Ovary (tissue), 3 donors: ENCODE measurements at regions not wholly inside any gene's neighbourhood (a gene's known extent, or its start where the extent isn't known, plus 50 kb on each side); places are given as distances from the start of the nearest gene placed in this dataset.

Source experiments
- POLR2A ChIP-seq: fragments of 450-650 bp; IDR thresholded peaks from one replicate; pipeline ENCODE4 v1.6.1; 2017; ENCODE audit warnings: antibody characterized with exemption, mild to moderate bottlenecking, moderate library complexity
- TF ChIP-seq, protein P1 (sequence below), 3 donors: fragments of 450-650 bp in 2 of 3; fragments of 200-600 bp in 1 of 3; IDR thresholded peaks; one replicate each; pipeline versions ENCODE4 v1.5.1 to v1.8.0; 2016 to 2022; ENCODE audit warnings: antibody characterized with exemption in 3 of 3, mild to moderate bottlenecking in 1 of 3
- donor health status: DM: no; HTN: no; CAD: no.

GRCh38 chr17:15038656-15039055 is 226.5 kb downstream of the PMP22 start:
- TF ChIP-seq, protein P1, sequence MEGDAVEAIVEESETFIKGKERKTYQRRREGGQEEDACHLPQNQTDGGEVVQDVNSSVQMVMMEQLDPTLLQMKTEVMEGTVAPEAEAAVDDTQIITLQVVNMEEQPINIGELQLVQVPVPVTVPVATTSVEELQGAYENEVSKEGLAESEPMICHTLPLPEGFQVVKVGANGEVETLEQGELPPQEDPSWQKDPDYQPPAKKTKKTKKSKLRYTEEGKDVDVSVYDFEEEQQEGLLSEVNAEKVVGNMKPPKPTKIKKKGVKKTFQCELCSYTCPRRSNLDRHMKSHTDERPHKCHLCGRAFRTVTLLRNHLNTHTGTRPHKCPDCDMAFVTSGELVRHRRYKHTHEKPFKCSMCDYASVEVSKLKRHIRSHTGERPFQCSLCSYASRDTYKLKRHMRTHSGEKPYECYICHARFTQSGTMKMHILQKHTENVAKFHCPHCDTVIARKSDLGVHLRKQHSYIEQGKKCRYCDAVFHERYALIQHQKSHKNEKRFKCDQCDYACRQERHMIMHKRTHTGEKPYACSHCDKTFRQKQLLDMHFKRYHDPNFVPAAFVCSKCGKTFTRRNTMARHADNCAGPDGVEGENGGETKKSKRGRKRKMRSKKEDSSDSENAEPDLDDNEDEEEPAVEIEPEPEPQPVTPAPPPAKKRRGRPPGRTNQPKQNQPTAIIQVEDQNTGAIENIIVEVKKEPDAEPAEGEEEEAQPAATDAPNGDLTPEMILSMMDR (IDR thresholded peaks at IDR 0.05): no peak
- no peak for TF ChIP-seq POLR2A
